Gastrocnemius medialis (tissue), 4 donors: ENCODE measurements at regions not wholly inside any gene's neighbourhood (a gene's known extent, or its start where the extent isn't known, plus 50 kb on each side); places are given as distances from the start of the nearest gene placed in this dataset.

Experiments
- POLR2A ChIP-seq, 2 donors: fragments of 450-650 bp; IDR thresholded peaks; one replicate each; pipeline ENCODE4 v1.6.1; 2017; ENCODE audit warnings: antibody characterized with exemption in 2 of 2, mild to moderate bottlenecking in 2 of 2, moderate library complexity in 2 of 2
- TF ChIP-seq, protein P1 (sequence below), 5 experiments: fragments of 450-650 bp in 3 of 5; fragments of 200-600 bp in 2 of 5; sonication (generic) in 2 of 5; IDR thresholded peaks in 4 of 5; conservative IDR thresholded peaks in 1 of 5; 1 replicate in 4 of 5; 2 replicates in 1 of 5; pipeline ENCODE4 v1.5.1; 2016 to 2019; ENCODE audit warnings: antibody characterized with exemption in 5 of 5, mild to moderate bottlenecking in 3 of 5, moderate library complexity in 3 of 5

DNA sequence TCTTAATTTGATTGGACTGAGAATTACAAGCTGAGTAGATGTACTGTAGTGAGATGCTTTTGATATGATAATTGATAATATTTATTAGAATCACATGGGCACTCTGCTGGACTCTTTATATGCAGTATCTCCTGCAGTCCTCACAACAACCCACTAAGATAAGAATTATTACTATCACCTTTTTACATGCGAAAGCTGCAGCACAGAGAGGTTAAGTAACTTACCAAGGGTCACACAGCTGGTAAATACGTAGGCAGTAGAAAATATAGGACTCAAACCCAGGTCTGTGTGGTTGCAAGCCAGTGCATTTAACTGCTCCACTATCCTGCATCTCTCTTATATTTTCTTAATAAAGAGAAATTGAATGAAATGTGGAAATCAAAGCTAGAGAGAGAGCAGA is 392.8 kb upstream of the RORA start:
- TF ChIP-seq, protein P1, sequence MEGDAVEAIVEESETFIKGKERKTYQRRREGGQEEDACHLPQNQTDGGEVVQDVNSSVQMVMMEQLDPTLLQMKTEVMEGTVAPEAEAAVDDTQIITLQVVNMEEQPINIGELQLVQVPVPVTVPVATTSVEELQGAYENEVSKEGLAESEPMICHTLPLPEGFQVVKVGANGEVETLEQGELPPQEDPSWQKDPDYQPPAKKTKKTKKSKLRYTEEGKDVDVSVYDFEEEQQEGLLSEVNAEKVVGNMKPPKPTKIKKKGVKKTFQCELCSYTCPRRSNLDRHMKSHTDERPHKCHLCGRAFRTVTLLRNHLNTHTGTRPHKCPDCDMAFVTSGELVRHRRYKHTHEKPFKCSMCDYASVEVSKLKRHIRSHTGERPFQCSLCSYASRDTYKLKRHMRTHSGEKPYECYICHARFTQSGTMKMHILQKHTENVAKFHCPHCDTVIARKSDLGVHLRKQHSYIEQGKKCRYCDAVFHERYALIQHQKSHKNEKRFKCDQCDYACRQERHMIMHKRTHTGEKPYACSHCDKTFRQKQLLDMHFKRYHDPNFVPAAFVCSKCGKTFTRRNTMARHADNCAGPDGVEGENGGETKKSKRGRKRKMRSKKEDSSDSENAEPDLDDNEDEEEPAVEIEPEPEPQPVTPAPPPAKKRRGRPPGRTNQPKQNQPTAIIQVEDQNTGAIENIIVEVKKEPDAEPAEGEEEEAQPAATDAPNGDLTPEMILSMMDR (IDR thresholded peaks at IDR 0.05 in 4 of 5, conservative IDR thresholded peaks at IDR 0.05 in 1 of 5): no peak
- TF ChIP-seq POLR2A (IDR thresholded peaks at IDR 0.05): no peak
